SK-N-SH treated with all-trans-retinoic acid at 6 μM for 48 hours (cell line): ENCODE measurements at regions not wholly inside any gene's neighbourhood (a gene's known extent, or its start where the extent isn't known, plus 50 kb on each side); places are given as distances from the start of the nearest gene placed in this dataset.

Source experiments
- ARNTL ChIP-seq: fragments of 450-650 bp; formaldehyde crosslinking; IDR thresholded peaks from 2 replicates; pipeline ENCODE4 v1.5.0; 2020; ENCODE audit warnings: low read depth, mild to moderate bottlenecking, moderate library complexity, borderline replicate concordance
- SNAI2 ChIP-seq: fragments of 250-450 bp; sonication (Bioruptor Pico); IDR thresholded peaks from 2 replicates; pipeline ENCODE4 v1.5.0; 2020; ENCODE audit warnings: mild to moderate bottlenecking, moderate library complexity
- ZNF565 ChIP-seq: fragments of 450-650 bp; formaldehyde crosslinking; conservative IDR thresholded peaks from 2 replicates; pipeline ENCODE4 v1.5.0; 2020; ENCODE audit warnings: low read depth, mild to moderate bottlenecking, moderate library complexity

GRCh38 chr2:8247905-8248622 lies 433.8 kb upstream of the ID2 start:
- TF ChIP-seq ARNTL (CRISPR knock-in tag): no peak
- TF ChIP-seq SNAI2 (CRISPR knock-in tag): no peak
- TF ChIP-seq ZNF565 (CRISPR knock-in tag): no peak
